ENCODE measurements at regions not wholly inside any gene's neighbourhood (a gene's known extent, or its start where the extent isn't known, plus 50 kb on each side); places are given as distances from the start of the nearest gene placed in this dataset.

GRCh38 chr2:30368258-30368657, 78.8 kb upstream of the LCLAT1 start:
- no peaks in the 10 kb centered on the region for H3K9me3 Mint-ChIP-seq
- CTCF ChIA-PET = no interaction called here
- H3K4me1 Mint-ChIP-seq = peaks cover 24% of the 10 kb centered on the region

GRCh38 chr2:30371028-30371689, 75.9 kb upstream of the LCLAT1 start:
- CTCF ChIA-PET = interaction anchor here (0.7 kb wide), 1 partner anchor 142 kb away, joined by 3 read pairs; no protein-coding TSS in a partner anchor
- Mint-ChIP-seq H3K27ac (no peak overlapping the region), H3K4me3 (no peak overlapping the region), H3K36me3 (no peaks in the 10 kb centered on the region), H3K27me3 (peaks cover 9% of the 10 kb centered on the region), H3K4me1 (peaks cover 9% of the 10 kb centered on the region), H3K9me3 (no peaks in the 10 kb centered on the region)
- no peak for DNase-seq

More at GRCh38 chr2:30368258-30368657, 78.8 kb upstream of the LCLAT1 start:
- no peak overlapping the region for H3K4me3 Mint-ChIP-seq
- H3K36me3 Mint-ChIP-seq = no peaks in the 10 kb centered on the region
- H3K27ac Mint-ChIP-seq = no peak overlapping the region
- peaks cover 14% of the 10 kb centered on the region for H3K27me3 Mint-ChIP-seq
- DNase-seq = no peak

- Mint-ChIP-seq H3K4me1 (peaks cover 1% of the 10 kb centered on the region), H3K27ac (no peak overlapping the region), H3K4me3 (no peak overlapping the region), H3K9me3 (no peaks in the 10 kb centered on the region), H3K27me3 (peaks cover 9% of the 10 kb centered on the region), H3K36me3 (no peaks in the 10 kb centered on the region)
- DNase-seq = no peak
- CTCF ChIA-PET = no interaction called here
These were observed 75.2 kb upstream of the LCLAT1 start for GRCh38 chr2:30371772-30372373.

- Mint-ChIP-seq H3K36me3 (no peaks in the 10 kb centered on the region), H3K4me3 (no peak overlapping the region), H3K9me3 (no peaks in the 10 kb centered on the region), H3K4me1 (no peaks in the 10 kb centered on the region), H3K27ac (no peak overlapping the region), H3K27me3 (peaks cover 9% of the 10 kb centered on the region)
- CTCF ChIA-PET = interaction anchor here (0.8 kb wide), 1 partner anchor 11 kb away, joined by 3 read pairs; no protein-coding TSS in a partner anchor
- no peak for DNase-seq
These were observed 74.2 kb upstream of the LCLAT1 start for GRCh38 chr2:30372826-30373225.

GRCh38 chr2:30373881-30374302, 73.2 kb upstream of the LCLAT1 start:
- no peak overlapping the region for H3K4me3 Mint-ChIP-seq
- CTCF ChIA-PET = no interaction called here
- H3K36me3 Mint-ChIP-seq = no peaks in the 10 kb centered on the region
- H3K9me3 Mint-ChIP-seq = no peaks in the 10 kb centered on the region
- peaks cover 9% of the 10 kb centered on the region for H3K27me3 Mint-ChIP-seq
- H3K4me1 Mint-ChIP-seq = no peaks in the 10 kb centered on the region
- no peak for DNase-seq
- H3K27ac Mint-ChIP-seq = no peak overlapping the region

GRCh38 chr2:30374380-30374779, 72.7 kb upstream of the LCLAT1 start:
- CTCF ChIA-PET = interaction anchor here (0.6 kb wide), 1 partner anchor 340 kb away, joined by 3 read pairs; no protein-coding TSS in a partner anchor
- no peak overlapping the region for H3K27ac Mint-ChIP-seq
- no peaks in the 10 kb centered on the region for H3K36me3 Mint-ChIP-seq
- no peak for DNase-seq
- no peak overlapping the region for H3K4me3 Mint-ChIP-seq
- no peaks in the 10 kb centered on the region for H3K4me1 Mint-ChIP-seq
- no peaks in the 10 kb centered on the region for H3K9me3 Mint-ChIP-seq
- peaks cover 9% of the 10 kb centered on the region for H3K27me3 Mint-ChIP-seq

- DNase-seq = no peak
- no peaks in the 10 kb centered on the region for H3K4me1 Mint-ChIP-seq
- CTCF ChIA-PET = no interaction called here
- no peaks in the 10 kb centered on the region for H3K9me3 Mint-ChIP-seq
- peaks cover 9% of the 10 kb centered on the region for H3K27me3 Mint-ChIP-seq
- no peak overlapping the region for H3K27ac Mint-ChIP-seq
- H3K36me3 Mint-ChIP-seq = no peaks in the 10 kb centered on the region
- H3K4me3 Mint-ChIP-seq = no peak overlapping the region
These were observed 71.1 kb upstream of the LCLAT1 start for GRCh38 chr2:30375915-30376314.

GRCh38 chr2:30379481-30379880, 67.6 kb upstream of the LCLAT1 start:
- no peak for DNase-seq
- H3K4me1 Mint-ChIP-seq = no peaks in the 10 kb centered on the region
- H3K27ac Mint-ChIP-seq = no peak overlapping the region
- H3K9me3 Mint-ChIP-seq = no peaks in the 10 kb centered on the region
- peaks cover 8% of the 10 kb centered on the region for H3K27me3 Mint-ChIP-seq
- CTCF ChIA-PET = interaction anchor here (1.3 to 1.4 kb wide), 2 partner anchors 140 to 170 kb away, joined by 3 to 4 read pairs; no protein-coding TSS in a partner anchor
- H3K36me3 Mint-ChIP-seq = no peaks in the 10 kb centered on the region
- no peak overlapping the region for H3K4me3 Mint-ChIP-seq

- Mint-ChIP-seq H3K27ac (no peak overlapping the region), H3K4me1 (no peaks in the 10 kb centered on the region), H3K36me3 (no peaks in the 10 kb centered on the region), H3K9me3 (no peaks in the 10 kb centered on the region), H3K27me3 (peaks cover 9% of the 10 kb centered on the region), H3K4me3 (no peak overlapping the region)
- DNase-seq = no peak
- CTCF ChIA-PET = interaction anchor here (1.4 kb wide), 1 partner anchor 172 kb away, joined by 3 read pairs; no protein-coding TSS in a partner anchor
These were observed 66.2 kb upstream of the LCLAT1 start for GRCh38 chr2:30380824-30381223.

GRCh38 chr2:30382162-30382783, 64.8 kb upstream of the LCLAT1 start:
- CTCF ChIA-PET = interaction anchor here (0.6 to 0.9 kb wide), 2 partner anchors 44 to 287 kb away, joined by 3 to 4 read pairs; no protein-coding TSS in a partner anchor
- Mint-ChIP-seq H3K9me3 (no peaks in the 10 kb centered on the region), H3K4me1 (no peaks in the 10 kb centered on the region), H3K36me3 (no peaks in the 10 kb centered on the region), H3K27me3 (peaks cover 9% of the 10 kb centered on the region), H3K4me3 (no peak overlapping the region), H3K27ac (no peak overlapping the region)
- DNase-seq = no peak

- Mint-ChIP-seq H3K4me3 (no peak overlapping the region), H3K27me3 (peaks cover 9% of the 10 kb centered on the region), H3K9me3 (no peaks in the 10 kb centered on the region), H3K4me1 (no peaks in the 10 kb centered on the region), H3K27ac (no peak overlapping the region), H3K36me3 (no peaks in the 10 kb centered on the region)
- CTCF ChIA-PET = no interaction called here
- DNase-seq = no peak
These were observed 64.1 kb upstream of the LCLAT1 start for GRCh38 chr2:30382995-30383394.

GRCh38 chr2:30385327-30385726, 61.7 kb upstream of the LCLAT1 start:
- no peaks in the 10 kb centered on the region for H3K4me1 Mint-ChIP-seq
- H3K27me3 Mint-ChIP-seq = peaks cover 18% of the 10 kb centered on the region
- CTCF ChIA-PET = interaction anchor here (0.9 kb wide), 1 partner anchor 146 kb away, joined by 3 read pairs; no protein-coding TSS in a partner anchor
- no peaks in the 10 kb centered on the region for H3K9me3 Mint-ChIP-seq
- no peaks in the 10 kb centered on the region for H3K36me3 Mint-ChIP-seq
- no peak overlapping the region for H3K4me3 Mint-ChIP-seq
- DNase-seq = no peak
- H3K27ac Mint-ChIP-seq = no peak overlapping the region

GRCh38 chr2:30392097-30392496, 54.9 kb upstream of the LCLAT1 start:
- CTCF ChIA-PET = no interaction called here
- Mint-ChIP-seq H3K4me1 (no peaks in the 10 kb centered on the region), H3K36me3 (no peaks in the 10 kb centered on the region), H3K27ac (no peak overlapping the region), H3K4me3 (no peak overlapping the region), H3K9me3 (no peaks in the 10 kb centered on the region), H3K27me3 (peaks cover 28% of the 10 kb centered on the region)
- no peak for DNase-seq

- no peak for DNase-seq
- no peaks in the 10 kb centered on the region for H3K4me1 Mint-ChIP-seq
- H3K36me3 Mint-ChIP-seq = no peaks in the 10 kb centered on the region
- no peaks in the 10 kb centered on the region for H3K9me3 Mint-ChIP-seq
- CTCF ChIA-PET = interaction anchor here (1.2 kb wide), 1 partner anchor 318 kb away, joined by 3 read pairs; no protein-coding TSS in a partner anchor
- H3K4me3 Mint-ChIP-seq = no peak overlapping the region
- H3K27me3 Mint-ChIP-seq = peaks cover 25% of the 10 kb centered on the region
- H3K27ac Mint-ChIP-seq = no peak overlapping the region
These were observed 53.5 kb upstream of the LCLAT1 start for GRCh38 chr2:30393510-30393909.
